Ishikawa (cell line): ENCODE measurements at regions not wholly inside any gene's neighbourhood (a gene's known extent, or its start where the extent isn't known, plus 50 kb on each side); places are given as distances from the start of the nearest gene placed in this dataset.

Source experiments
- CEBPB ChIP-seq: IDR thresholded peaks from 2 replicates; pipeline ENCODE4 v1.6.1; 2012
- CREB1 ChIP-seq: IDR thresholded peaks from 2 replicates; pipeline ENCODE4 v1.6.1; 2012; ENCODE audit warnings: low read depth
- EP300 ChIP-seq: IDR thresholded peaks from 2 replicates; pipeline ENCODE4 v1.6.1; 2012; ENCODE audit warnings: borderline replicate concordance
- TAF1 ChIP-seq: IDR thresholded peaks from 2 replicates; pipeline ENCODE4 v1.6.1; 2012; ENCODE audit warnings: low read depth, mild to moderate bottlenecking
- TCF12 ChIP-seq: IDR thresholded peaks from 2 replicates; pipeline ENCODE4 v1.6.1; 2012; ENCODE audit warnings: low read depth
- TEAD4 ChIP-seq: IDR thresholded peaks from 2 replicates; pipeline ENCODE4 v1.6.1; 2012
- YY1 ChIP-seq: IDR thresholded peaks from 2 replicates; pipeline ENCODE4 v1.6.1; 2012; ENCODE audit warnings: low read depth
- TF ChIP-seq, protein P1 (sequence below): IDR thresholded peaks from 2 replicates; pipeline ENCODE4 v1.6.1; 2012
- TF ChIP-seq, protein P2 (sequence below): IDR thresholded peaks from 2 replicates; pipeline ENCODE4 v1.6.1; 2012; ENCODE audit warnings: low read depth, mild to moderate bottlenecking
- TF ChIP-seq, protein P3 (sequence below): IDR thresholded peaks from 2 replicates; pipeline ENCODE4 v1.6.1; 2012

DNA sequence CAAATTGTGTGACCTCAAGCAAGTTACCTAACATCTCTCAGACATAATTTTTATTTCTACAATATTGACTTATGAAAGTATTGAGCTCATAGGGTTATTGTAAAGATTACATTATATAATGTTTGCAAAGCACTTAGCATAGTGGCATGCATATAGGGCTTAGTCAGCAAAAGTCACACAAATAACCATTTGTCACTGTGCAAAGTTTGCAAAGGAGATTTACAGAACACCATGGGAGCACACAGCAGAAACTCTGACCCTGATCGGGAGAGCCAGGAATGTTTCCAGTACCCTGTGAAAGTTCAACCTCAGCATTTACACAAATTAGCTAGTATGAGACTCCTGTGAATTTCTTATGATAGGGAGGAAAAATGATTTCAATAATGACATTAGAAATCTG lies 804.6 kb upstream of the RAG2 start:
- TF ChIP-seq, protein P1, sequence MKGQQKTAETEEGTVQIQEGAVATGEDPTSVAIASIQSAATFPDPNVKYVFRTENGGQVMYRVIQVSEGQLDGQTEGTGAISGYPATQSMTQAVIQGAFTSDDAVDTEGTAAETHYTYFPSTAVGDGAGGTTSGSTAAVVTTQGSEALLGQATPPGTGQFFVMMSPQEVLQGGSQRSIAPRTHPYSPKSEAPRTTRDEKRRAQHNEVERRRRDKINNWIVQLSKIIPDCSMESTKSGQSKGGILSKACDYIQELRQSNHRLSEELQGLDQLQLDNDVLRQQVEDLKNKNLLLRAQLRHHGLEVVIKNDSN: no peak
- no peak for TF ChIP-seq TAF1
- TF ChIP-seq CEBPB: no peak
- TF ChIP-seq EP300: no peak
- TF ChIP-seq, protein P2, sequence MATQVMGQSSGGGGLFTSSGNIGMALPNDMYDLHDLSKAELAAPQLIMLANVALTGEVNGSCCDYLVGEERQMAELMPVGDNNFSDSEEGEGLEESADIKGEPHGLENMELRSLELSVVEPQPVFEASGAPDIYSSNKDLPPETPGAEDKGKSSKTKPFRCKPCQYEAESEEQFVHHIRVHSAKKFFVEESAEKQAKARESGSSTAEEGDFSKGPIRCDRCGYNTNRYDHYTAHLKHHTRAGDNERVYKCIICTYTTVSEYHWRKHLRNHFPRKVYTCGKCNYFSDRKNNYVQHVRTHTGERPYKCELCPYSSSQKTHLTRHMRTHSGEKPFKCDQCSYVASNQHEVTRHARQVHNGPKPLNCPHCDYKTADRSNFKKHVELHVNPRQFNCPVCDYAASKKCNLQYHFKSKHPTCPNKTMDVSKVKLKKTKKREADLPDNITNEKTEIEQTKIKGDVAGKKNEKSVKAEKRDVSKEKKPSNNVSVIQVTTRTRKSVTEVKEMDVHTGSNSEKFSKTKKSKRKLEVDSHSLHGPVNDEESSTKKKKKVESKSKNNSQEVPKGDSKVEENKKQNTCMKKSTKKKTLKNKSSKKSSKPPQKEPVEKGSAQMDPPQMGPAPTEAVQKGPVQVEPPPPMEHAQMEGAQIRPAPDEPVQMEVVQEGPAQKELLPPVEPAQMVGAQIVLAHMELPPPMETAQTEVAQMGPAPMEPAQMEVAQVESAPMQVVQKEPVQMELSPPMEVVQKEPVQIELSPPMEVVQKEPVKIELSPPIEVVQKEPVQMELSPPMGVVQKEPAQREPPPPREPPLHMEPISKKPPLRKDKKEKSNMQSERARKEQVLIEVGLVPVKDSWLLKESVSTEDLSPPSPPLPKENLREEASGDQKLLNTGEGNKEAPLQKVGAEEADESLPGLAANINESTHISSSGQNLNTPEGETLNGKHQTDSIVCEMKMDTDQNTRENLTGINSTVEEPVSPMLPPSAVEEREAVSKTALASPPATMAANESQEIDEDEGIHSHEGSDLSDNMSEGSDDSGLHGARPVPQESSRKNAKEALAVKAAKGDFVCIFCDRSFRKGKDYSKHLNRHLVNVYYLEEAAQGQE: no peak
- TF ChIP-seq, protein P3, sequence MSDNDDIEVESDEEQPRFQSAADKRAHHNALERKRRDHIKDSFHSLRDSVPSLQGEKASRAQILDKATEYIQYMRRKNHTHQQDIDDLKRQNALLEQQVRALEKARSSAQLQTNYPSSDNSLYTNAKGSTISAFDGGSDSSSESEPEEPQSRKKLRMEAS: no peak
- no peak for TF ChIP-seq CREB1
- TF ChIP-seq TEAD4: no peak
- no peak for TF ChIP-seq YY1
- TF ChIP-seq TCF12: no peak
